ENCODE measurements at regions not wholly inside any gene's neighbourhood (a gene's known extent, or its start where the extent isn't known, plus 50 kb on each side); places are given as distances from the start of the nearest gene placed in this dataset.

GRCh38 chr18:51486735-51487366 is 289.4 kb upstream of the MEX3C start:
- H3K9me2 ChIP-seq = no peaks in the 10 kb centered on the region
- no peak for TF ChIP-seq SMC3 (IDR thresholded peaks at IDR 0.05; ENCODE audit: low read depth, low read length)
- no peaks in the 10 kb centered on the region for H3K36me3 ChIP-seq (replicated peaks in 1 of 2; ENCODE audit: control insufficient read depth in 1 of 2, insufficient read depth in 2 of 2, low read length in 1 of 2)
- H3K4me1 ChIP-seq (ENCODE audit: control insufficient read depth in 1 of 2, insufficient read depth in 2 of 2, low read depth in 1 of 2, low read length in 1 of 2) = no peaks in the 10 kb centered on the region; a peak in 1 of 4 replicates
- no peaks in the 10 kb centered on the region for H3K79me2 ChIP-seq (ENCODE audit: insufficient read depth)
- no peak overlapping the region for H3K9ac ChIP-seq
- no peaks in the 10 kb centered on the region for H3K27me3 ChIP-seq (ENCODE audit: insufficient read depth)
- H4K20me1 ChIP-seq (ENCODE audit: insufficient read depth) = no peaks in the 10 kb centered on the region
- H3K4me3 ChIP-seq (ENCODE audit: low read depth in 2 of 2, low read length in 1 of 2) = no peak overlapping the region
- whole genome bisulfite sequencing (ENCODE audit: low lambda C conversion rate) = 54% methylated on average over 5 of the region's 6 CpGs
- POLR2A ChIA-PET = no interaction called here
- H3K4me2 ChIP-seq = no peak overlapping the region
- no peaks in the 10 kb centered on the region for H3F3A ChIP-seq (replicated peaks; ENCODE audit: insufficient read depth)
- no peaks in the 10 kb centered on the region for H3K9me3 ChIP-seq
- H2AFZ ChIP-seq (ENCODE audit: low read depth) = no peak overlapping the region
- CTCF ChIA-PET = no interaction called here
- no peak for DNase-seq
- no peak overlapping the region for H3K27ac ChIP-seq (ENCODE audit: low read depth in 2 of 2, low read length in 1 of 2)

GRCh38 chr18:51490417-51490816 is 292.9 kb upstream of the MEX3C start:
- no peak for DNase-seq
- CTCF ChIA-PET = no interaction called here
- 74% methylated on average over 3 of the region's 3 CpGs for WGBS (ENCODE audit: low lambda C conversion rate)
- no peak overlapping the region for H2AFZ ChIP-seq (ENCODE audit: low read depth)
- H3K9me2 ChIP-seq = no peaks in the 10 kb centered on the region
- no peaks in the 10 kb centered on the region for H3K79me2 ChIP-seq (ENCODE audit: insufficient read depth)
- no peak overlapping the region for H3K27ac ChIP-seq (ENCODE audit: low read depth in 2 of 2, low read length in 1 of 2)
- no peaks in the 10 kb centered on the region for H3K9me3 ChIP-seq
- TF ChIP-seq NFIC (IDR thresholded peaks at IDR 0.05; ENCODE audit: borderline replicate concordance) (no peak), TCF12 (IDR thresholded peaks at IDR 0.05) (no peak), MXI1 (IDR thresholded peaks at IDR 0.05; ENCODE audit: low read depth, low read length) (no peak), ZBTB33 (IDR thresholded peaks at IDR 0.05; ENCODE audit: borderline replicate concordance, low read depth) (no peak), RAD21 (IDR thresholded peaks at IDR 0.05; ENCODE audit: low read length) (no peak), MAX (IDR thresholded peaks at IDR 0.05; ENCODE audit: low read depth) (no peak), REST (IDR thresholded peaks at IDR 0.05; ENCODE audit: low read depth, low read length) (no peak), CTCF (IDR thresholded peaks at IDR 0.05) (no peak), RXRA (IDR thresholded peaks at IDR 0.05; ENCODE audit: borderline replicate concordance, low read depth) (no peak), GATA2 (CRISPR knock-in tag; IDR thresholded peaks at IDR 0.05) (no peak), YY1 (IDR thresholded peaks at IDR 0.05; ENCODE audit: low read depth) (no peak), MEF2A (IDR thresholded peaks at IDR 0.05; ENCODE audit: borderline replicate concordance, low read depth) (no peak), GABPA (IDR thresholded peaks at IDR 0.05; ENCODE audit: low read depth) (no peak), EP300 (IDR thresholded peaks at IDR 0.05; ENCODE audit: borderline replicate concordance in 1 of 2, low read depth in 1 of 2, low read length in 1 of 2) (no peak), TEAD4 (IDR thresholded peaks at IDR 0.05; ENCODE audit: borderline replicate concordance, insufficient read depth) (no peak), RCOR1 (IDR thresholded peaks at IDR 0.05; ENCODE audit: low read length) (no peak), SIN3A (IDR thresholded peaks at IDR 0.05; ENCODE audit: borderline replicate concordance, low read depth, low read length) (no peak)
- H3K4me2 ChIP-seq = no peak overlapping the region
- no peaks in the 10 kb centered on the region for H4K20me1 ChIP-seq (ENCODE audit: insufficient read depth)
- H3K36me3 ChIP-seq (replicated peaks in 1 of 2; ENCODE audit: control insufficient read depth in 1 of 2, insufficient read depth in 2 of 2, low read length in 1 of 2) = no peaks in the 10 kb centered on the region
- H3K9ac ChIP-seq = no peak overlapping the region
- H3K27me3 ChIP-seq (ENCODE audit: insufficient read depth) = no peaks in the 10 kb centered on the region
- H3K4me1 ChIP-seq (ENCODE audit: control insufficient read depth in 1 of 2, insufficient read depth in 2 of 2, low read depth in 1 of 2, low read length in 1 of 2) = no peaks in the 10 kb centered on the region; a peak in 1 of 4 replicates
- no peak overlapping the region for H3K4me3 ChIP-seq (ENCODE audit: low read depth in 2 of 2, low read length in 1 of 2)
- H3F3A ChIP-seq (replicated peaks; ENCODE audit: insufficient read depth) = no peaks in the 10 kb centered on the region
- POLR2A ChIA-PET = no interaction called here

Data from SK-N-SH (cell line).